GM12878 (cell line): ENCODE measurements at regions not wholly inside any gene's neighbourhood (a gene's known extent, or its start where the extent isn't known, plus 50 kb on each side); places are given as distances from the start of the nearest gene placed in this dataset.

ENCODE experiments used
- ATAC-seq: fragments of 200-7000 bp; cut with Tn5 transposase; 3 replicates; pipeline ENCODE4 v1.9.1; 2020; ENCODE audit warnings: mild to moderate bottlenecking, moderate library complexity
- BruUV-seq: library from RNA; stranded (reverse); fragments of 400-500 nt; replicated peaks from 2 replicates; lab custom pipeline; 2021; lab: Mats Ljungman, UMichigan
- CTCF ChIA-PET: fragments of 300-600 bp; sonication (Branson Sonifier 250); formaldehyde crosslinking; extraction: SDS; loops from one replicate; lab custom pipeline; 2021; ENCODE audit warnings: inconsistent platforms; lab: Yijun Ruan, JAX
- POLR2A ChIA-PET: fragments of 350-600 bp; formaldehyde crosslinking; extraction: SDS; loops from one replicate; lab custom pipeline; 2021; ENCODE audit warnings: inconsistent platforms; lab: Charles Lee
- RAD21 ChIA-PET: fragments of 300-600 bp; sonication (Branson Sonifier 250); formaldehyde crosslinking; loops from one replicate; lab custom pipeline; 2023; ENCODE audit warnings: antibody characterized with exemption; ENCODE audit not compliant: unreplicated experiment; lab: Charles Lee
- SMC1A ChIA-PET: fragments of 300-600 bp; sonication (Branson Sonifier 250); formaldehyde crosslinking; loops from one replicate; lab custom pipeline; 2023; ENCODE audit not compliant: unreplicated experiment, uncharacterized antibody; lab: Charles Lee
- DNase-seq: peaks from one replicate; pipeline ENCODE4 v3.0.0-alpha.2; 2011; ENCODE audit warnings: low read depth, low spot score
- FAIRE-seq: peaks from 3 replicates; lab custom pipeline; 2011; peaks lifted over from hg19 to GRCh38; lab: Jason Lieb, UNC
- H2AFZ ChIP-seq: 2 replicates; pipeline ENCODE4 v1.6.0; 2011; ENCODE audit warnings: low read depth, low read length, control low read depth; ENCODE audit not compliant: control insufficient read depth
- H3K27ac ChIP-seq: 2 replicates; pipeline ENCODE4 v1.5.1; 2011; ENCODE audit warnings: control low read depth; ENCODE audit not compliant: control insufficient read depth, insufficient read depth
- H3K27me3 ChIP-seq, 2 experiments: replicated peaks in 1 of 2; 2 replicates each; pipeline versions ENCODE4 v1.6.0 to v1.6.1; 2011; ENCODE audit warnings: low read length in 1 of 2; ENCODE audit not compliant: control insufficient read depth in 2 of 2, insufficient read depth in 2 of 2
- H3K36me3 ChIP-seq, 2 experiments: 2 replicates each; pipeline ENCODE4 v1.5.1; 2011; ENCODE audit warnings: low read length in 1 of 2; ENCODE audit not compliant: control insufficient read depth in 2 of 2, insufficient read depth in 2 of 2
- H3K4me1 ChIP-seq: 2 replicates; pipeline ENCODE4 v1.6.1; 2011; ENCODE audit warnings: mild to moderate bottlenecking, low read length, moderate library complexity, mixed read lengths; ENCODE audit not compliant: control insufficient read depth, insufficient read depth
- H3K4me2 ChIP-seq: 2 replicates; pipeline ENCODE4 v1.6.0; 2011; ENCODE audit warnings: control low read depth; ENCODE audit not compliant: control insufficient read depth, insufficient read depth
- H3K4me3 ChIP-seq: fragments of 200-600 bp; sonication (generic); 2 replicates; pipeline ENCODE4 v1.5.1; 2016
- H3K79me2 ChIP-seq: 2 replicates; pipeline ENCODE4 v1.6.0; 2011; ENCODE audit warnings: low read length; ENCODE audit not compliant: control insufficient read depth, insufficient read depth
- H3K9ac ChIP-seq: 2 replicates; pipeline ENCODE4 v1.8.0; 2011; ENCODE audit warnings: low read length, control low read depth, mixed read lengths; ENCODE audit not compliant: control insufficient read depth, insufficient read depth
- H3K9me3 ChIP-seq: replicated peaks from 3 replicates; pipeline ENCODE4 v1.5.1; 2011; ENCODE audit warnings: mild to moderate bottlenecking, low read length; ENCODE audit not compliant: control insufficient read depth, insufficient read depth
- H4K20me1 ChIP-seq: 2 replicates; pipeline ENCODE4 v1.6.0; 2011; ENCODE audit not compliant: control insufficient read depth, insufficient read depth
- ATF7 ChIP-seq: fragments of 450-650 bp; IDR thresholded peaks from 2 replicates; pipeline ENCODE4 v1.6.1; 2016; ENCODE audit warnings: low read depth, mild to moderate bottlenecking
- BACH1 ChIP-seq: fragments of 450-650 bp; IDR thresholded peaks from 2 replicates; pipeline ENCODE4 v1.6.1; 2017; ENCODE audit warnings: mild to moderate bottlenecking, borderline replicate concordance
- BCL11A ChIP-seq: IDR thresholded peaks from 2 replicates; pipeline ENCODE4 v1.6.1; 2011; ENCODE audit warnings: low read depth, low read length
- CBX5 ChIP-seq: sonication (generic); IDR thresholded peaks from 2 replicates; pipeline ENCODE4 v1.6.1; 2016; ENCODE audit warnings: low read depth, moderate library complexity, mild to moderate bottlenecking, inconsistent platforms
- HDGF ChIP-seq: fragments of 450-650 bp; IDR thresholded peaks from 2 replicates; pipeline ENCODE4 v1.6.1; 2016; ENCODE audit warnings: antibody characterized with exemption
- IRF4 ChIP-seq: IDR thresholded peaks from 2 replicates; pipeline ENCODE4 v1.6.1; 2011; ENCODE audit warnings: low read depth, low read length
- KAT2A ChIP-seq: conservative IDR thresholded peaks from 2 replicates; pipeline ENCODE4 v1.6.1; 2011; ENCODE audit warnings: low read depth, low read length; ENCODE audit not compliant: control insufficient read depth
- MEF2B ChIP-seq: fragments of 450-650 bp; IDR thresholded peaks from 2 replicates; pipeline ENCODE4 v1.6.1; 2018; ENCODE audit warnings: mild to moderate bottlenecking, moderate library complexity; ENCODE audit not compliant: partially characterized antibody, poor library complexity, severe bottlenecking
- RBBP5 ChIP-seq: fragments of 200-600 bp; sonication (generic); conservative IDR thresholded peaks from 2 replicates; pipeline ENCODE4 v1.6.1; 2016
- SIX5 ChIP-seq: IDR thresholded peaks from 2 replicates; pipeline ENCODE4 v1.6.1; 2011; ENCODE audit warnings: mild to moderate bottlenecking, low read depth, low read length, moderate library complexity; ENCODE audit not compliant: severe bottlenecking
- SMC3 ChIP-seq: IDR thresholded peaks from 2 replicates; pipeline ENCODE4 v1.6.1; 2011; ENCODE audit warnings: low read length, improper control_type of control experiment, borderline replicate concordance
- STAT1 ChIP-seq: fragments of 450-650 bp; conservative IDR thresholded peaks from 2 replicates; pipeline ENCODE4 v1.6.1; 2014; ENCODE audit warnings: antibody characterized with exemption, mild to moderate bottlenecking
- ZNF24 ChIP-seq: fragments of 450-650 bp; IDR thresholded peaks from 2 replicates; pipeline ENCODE4 v1.6.1; 2017; ENCODE audit warnings: antibody characterized with exemption, mild to moderate bottlenecking
- ZNF622 ChIP-seq: fragments of 450-650 bp; IDR thresholded peaks from 2 replicates; pipeline ENCODE4 v1.6.1; 2017; ENCODE audit warnings: mild to moderate bottlenecking, inconsistent platforms
- WGBS: methylation state at CpG from one replicate; pipeline ENCODE4 v1.1.6; 2016; ENCODE audit warnings: low lambda C conversion rate; ENCODE audit not compliant: insufficient replicate concordance, insufficient coverage; ENCODE audit errors: missing lambda C conversion rate; 5-methylcytosine and 5-hydroxymethylcytosine counted together
- in situ Hi-C: fragments of 300-500 bp; cut with MboI; formaldehyde crosslinking; loops from 9 replicates; pipeline ENCODE4 v1.14.3; 2018; ENCODE audit warnings: mixed read lengths
- intact Hi-C: fragments of 100-400 bp; cut with micrococcal nuclease; formaldehyde crosslinking; loops from one replicate; pipeline ENCODE4 v1.14.2; 2022; ENCODE audit not compliant: unreplicated experiment

GRCh38 chr1:38570657-38570975, 289.0 kb downstream of the RRAGC start:
- ChIA-PET POLR2A (interaction anchor here (1.7 kb wide), 1 partner anchor 11 kb away, joined by 4 read pairs; no protein-coding TSS in a partner anchor), CTCF (interaction anchor here (0.9 to 1.2 kb wide), 2 partner anchors 15 to 498 kb away, joined by 3 read pairs; no protein-coding TSS in a partner anchor), RAD21 (no interaction called here), SMC1A (interaction anchor here (1.0 to 1.9 kb wide), 4 partner anchors 10 to 22 kb away, joined by 3 to 6 read pairs (median 4); no protein-coding TSS in a partner anchor)
- Histone ChIP-seq H3K4me3 (no peak overlapping the region), H3K9me3 (no peaks in the 10 kb centered on the region), H3K79me2 (no peaks in the 10 kb centered on the region), H2AFZ (no peak overlapping the region), H3K9ac (no peak overlapping the region), H3K27me3 (no peaks in the 10 kb centered on the region; a peak in 1 of 4 replicates), H3K36me3 (no peaks in the 10 kb centered on the region), H3K4me2 (no peak overlapping the region), H3K27ac (no peak overlapping the region), H4K20me1 (no peaks in the 10 kb centered on the region), H3K4me1 (no peaks in the 10 kb centered on the region)
- DNase-seq: no peak
- no peak for ATAC-seq
- FAIRE-seq: no peak
- no peak for TF ChIP-seq IRF4
- no peak for TF ChIP-seq ZNF622
- no peak for TF ChIP-seq CBX5
- no peak for TF ChIP-seq RBBP5
- TF ChIP-seq ZNF24: no peak
- no peak for TF ChIP-seq KAT2A
- no peak for TF ChIP-seq ATF7
- no peak for TF ChIP-seq BACH1
- TF ChIP-seq SMC3: no peak
- TF ChIP-seq STAT1: no peak
- TF ChIP-seq MEF2B: no peak
- TF ChIP-seq SIX5: no peak
- no peak for TF ChIP-seq HDGF
- TF ChIP-seq BCL11A: no peak
- no TSS peak for BruUV-seq
- in situ Hi-C loops (no loop called here), intact Hi-C loops (no loop called here)
- 54% methylated on average over 3 of the region's 3 CpGs for WGBS
